ENCODE measurements at regions not wholly inside any gene's neighbourhood (a gene's known extent, or its start where the extent isn't known, plus 50 kb on each side); places are given as distances from the start of the nearest gene placed in this dataset.

- H4K20me1 ChIP-seq (ENCODE audit: low read depth, low read length), result no peaks in the 10 kb centered on the region
- H3K27ac ChIP-seq (ENCODE audit: low read depth, low read length), result no peak overlapping the region
- TF ChIP-seq EZH2phosphoT487 (conservative IDR thresholded peaks at IDR 0.05; ENCODE audit: low read length) (no peak), CTCF (IDR thresholded peaks at IDR 0.05; ENCODE audit: insufficient read depth, low read length, poor library complexity, severe bottlenecking) (no peak)
- H3K9me3 ChIP-seq (ENCODE audit: insufficient read depth, low read length), result no peaks in the 10 kb centered on the region
- no peaks in the 10 kb centered on the region for H3F3A ChIP-seq (ENCODE audit: insufficient read depth)
- no peak overlapping the region for H2AFZ ChIP-seq (ENCODE audit: low read depth, low read length, severe bottlenecking)
- no peaks in the 10 kb centered on the region for H3K79me2 ChIP-seq (ENCODE audit: insufficient read depth, low read length)
- H3K36me3 ChIP-seq (ENCODE audit: low read length), result no peaks in the 10 kb centered on the region
- H3K9ac ChIP-seq (ENCODE audit: low read length), result no peak overlapping the region
- H3K4me2 ChIP-seq (ENCODE audit: low read depth, low read length, poor library complexity, severe bottlenecking), result no peak overlapping the region
- H3K4me3 ChIP-seq (ENCODE audit: insufficient read depth, low read length, poor library complexity, severe bottlenecking), result no peak overlapping the region
- H3K27me3 ChIP-seq (ENCODE audit: low read length), result no peaks in the 10 kb centered on the region
- H3K9me2 ChIP-seq (replicated peaks; ENCODE audit: insufficient read depth, low read length), result no peaks in the 10 kb centered on the region
Observed at GRCh38 chr12:126425264-126425663, 1360.0 kb downstream of the AACS start.

GRCh38 chr12:126428769-126429168 is 1363.5 kb downstream of the AACS start:
- Histone ChIP-seq H3K4me2 (ENCODE audit: low read depth, low read length, poor library complexity, severe bottlenecking) (no peak overlapping the region), H3K9ac (ENCODE audit: low read length) (no peak overlapping the region), H3K9me2 (replicated peaks; ENCODE audit: insufficient read depth, low read length) (no peaks in the 10 kb centered on the region), H3K9me3 (ENCODE audit: insufficient read depth, low read length) (no peaks in the 10 kb centered on the region), H3K4me3 (ENCODE audit: insufficient read depth, low read length, poor library complexity, severe bottlenecking) (no peak overlapping the region), H3K27me3 (ENCODE audit: low read length) (no peaks in the 10 kb centered on the region), H3K27ac (ENCODE audit: low read depth, low read length) (no peak overlapping the region), H4K20me1 (ENCODE audit: low read depth, low read length) (no peaks in the 10 kb centered on the region), H3K79me2 (ENCODE audit: insufficient read depth, low read length) (no peaks in the 10 kb centered on the region), H3F3A (ENCODE audit: insufficient read depth) (no peaks in the 10 kb centered on the region), H3K36me3 (ENCODE audit: low read length) (no peaks in the 10 kb centered on the region), H2AFZ (ENCODE audit: low read depth, low read length, severe bottlenecking) (no peak overlapping the region)
- no peak for TF ChIP-seq CTCF (IDR thresholded peaks at IDR 0.05; ENCODE audit: insufficient read depth, low read length, poor library complexity, severe bottlenecking)
- TF ChIP-seq EZH2phosphoT487 (conservative IDR thresholded peaks at IDR 0.05; ENCODE audit: low read length), result no peak

GRCh38 chr12:126430921-126431320 is 1365.7 kb downstream of the AACS start:
- H3K9me2 ChIP-seq (replicated peaks; ENCODE audit: insufficient read depth, low read length), result no peaks in the 10 kb centered on the region
- H2AFZ ChIP-seq (ENCODE audit: low read depth, low read length, severe bottlenecking), result no peak overlapping the region
- no peaks in the 10 kb centered on the region for H3K36me3 ChIP-seq (ENCODE audit: low read length)
- H4K20me1 ChIP-seq (ENCODE audit: low read depth, low read length), result no peaks in the 10 kb centered on the region
- TF ChIP-seq EZH2phosphoT487 (conservative IDR thresholded peaks at IDR 0.05; ENCODE audit: low read length) (no peak), CTCF (IDR thresholded peaks at IDR 0.05; ENCODE audit: insufficient read depth, low read length, poor library complexity, severe bottlenecking) (no peak)
- H3K4me3 ChIP-seq (ENCODE audit: insufficient read depth, low read length, poor library complexity, severe bottlenecking), result no peak overlapping the region
- no peaks in the 10 kb centered on the region for H3K27me3 ChIP-seq (ENCODE audit: low read length)
- no peaks in the 10 kb centered on the region for H3K9me3 ChIP-seq (ENCODE audit: insufficient read depth, low read length)
- H3K79me2 ChIP-seq (ENCODE audit: insufficient read depth, low read length), result no peaks in the 10 kb centered on the region
- no peak overlapping the region for H3K9ac ChIP-seq (ENCODE audit: low read length)
- no peaks in the 10 kb centered on the region for H3F3A ChIP-seq (ENCODE audit: insufficient read depth)
- H3K4me2 ChIP-seq (ENCODE audit: low read depth, low read length, poor library complexity, severe bottlenecking), result no peak overlapping the region
- no peak overlapping the region for H3K27ac ChIP-seq (ENCODE audit: low read depth, low read length)
